ENCODE measurements at regions not wholly inside any gene's neighbourhood (a gene's known extent, or its start where the extent isn't known, plus 50 kb on each side); places are given as distances from the start of the nearest gene placed in this dataset.

DNA sequence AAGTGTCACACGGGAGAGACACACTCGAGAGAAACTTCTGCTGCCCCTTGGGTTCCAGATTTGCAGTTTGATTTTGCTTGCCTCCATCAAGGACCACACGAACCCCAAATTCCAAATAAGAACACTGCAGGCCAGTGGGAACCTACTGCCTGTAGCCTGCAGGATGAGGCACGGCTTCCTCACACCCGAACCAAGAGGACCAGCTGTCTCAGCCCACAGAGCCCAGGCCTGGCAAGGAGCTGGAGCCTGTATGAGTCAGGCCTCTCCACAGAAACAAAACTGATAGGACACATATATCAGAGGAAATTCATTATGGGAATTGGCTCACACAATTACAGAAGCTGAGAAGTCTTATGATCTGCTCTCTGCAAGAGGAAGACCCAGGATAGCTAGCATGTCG, 188.1 kb upstream of the NSMCE3 start:
- TF ChIP-seq FOS (IDR thresholded peaks at IDR 0.05; ENCODE audit: borderline replicate concordance, insufficient read depth, low read length) = no peak
- TF ChIP-seq MYC (IDR thresholded peaks at IDR 0.05; ENCODE audit: low read depth, low read length) = no peak
- TF ChIP-seq, protein P1, sequence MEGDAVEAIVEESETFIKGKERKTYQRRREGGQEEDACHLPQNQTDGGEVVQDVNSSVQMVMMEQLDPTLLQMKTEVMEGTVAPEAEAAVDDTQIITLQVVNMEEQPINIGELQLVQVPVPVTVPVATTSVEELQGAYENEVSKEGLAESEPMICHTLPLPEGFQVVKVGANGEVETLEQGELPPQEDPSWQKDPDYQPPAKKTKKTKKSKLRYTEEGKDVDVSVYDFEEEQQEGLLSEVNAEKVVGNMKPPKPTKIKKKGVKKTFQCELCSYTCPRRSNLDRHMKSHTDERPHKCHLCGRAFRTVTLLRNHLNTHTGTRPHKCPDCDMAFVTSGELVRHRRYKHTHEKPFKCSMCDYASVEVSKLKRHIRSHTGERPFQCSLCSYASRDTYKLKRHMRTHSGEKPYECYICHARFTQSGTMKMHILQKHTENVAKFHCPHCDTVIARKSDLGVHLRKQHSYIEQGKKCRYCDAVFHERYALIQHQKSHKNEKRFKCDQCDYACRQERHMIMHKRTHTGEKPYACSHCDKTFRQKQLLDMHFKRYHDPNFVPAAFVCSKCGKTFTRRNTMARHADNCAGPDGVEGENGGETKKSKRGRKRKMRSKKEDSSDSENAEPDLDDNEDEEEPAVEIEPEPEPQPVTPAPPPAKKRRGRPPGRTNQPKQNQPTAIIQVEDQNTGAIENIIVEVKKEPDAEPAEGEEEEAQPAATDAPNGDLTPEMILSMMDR (IDR thresholded peaks at IDR 0.05; ENCODE audit: extremely low read depth in 1 of 2, insufficient read depth in 1 of 2, low read depth in 1 of 2, low read length in 2 of 2) = no peak
- dilution Hi-C loops (cut with MboI; ENCODE audit: extremely low pct_ligation_motif_present, low sequenced_read_pairs) (no loop called here), intact Hi-C loops (cut with micrococcal nuclease) (no loop called here)
- H3K36me3 ChIP-seq (ENCODE audit: control insufficient read depth in 2 of 2, extremely low read depth in 1 of 2, insufficient read depth in 2 of 2, low read length in 2 of 2) = no peaks in the 10 kb centered on the region
- H3K9me3 ChIP-seq (replicated peaks; ENCODE audit: control insufficient read depth, insufficient read depth, low read length) = no peaks in the 10 kb centered on the region
- POLR2A ChIA-PET = no interaction called here
- no peak overlapping the region for H3K4me3 ChIP-seq (replicated peaks in 1 of 3; ENCODE audit: insufficient read depth in 1 of 3, low read depth in 1 of 3, low read length in 3 of 3)
- DNase-seq (ENCODE audit: low read depth, low spot score) (no peak), FAIRE-seq (no peak)
- H4K20me1 ChIP-seq (replicated peaks; ENCODE audit: control insufficient read depth, extremely low read depth, insufficient read depth, low read length) = no peaks in the 10 kb centered on the region
- no peak overlapping the region for H3K9ac ChIP-seq (replicated peaks; ENCODE audit: extremely low read depth, insufficient read depth, low read length)
- no peak overlapping the region for H3K4me2 ChIP-seq (ENCODE audit: insufficient read depth, low read length)
- peaks cover 13% of the 10 kb centered on the region for H3K4me1 ChIP-seq (ENCODE audit: control insufficient read depth, extremely low read depth, insufficient read depth, low read length)
- no peaks in the 10 kb centered on the region for H3K79me2 ChIP-seq (ENCODE audit: control insufficient read depth, insufficient read depth, low read length)
- no peak overlapping the region for H3K27ac ChIP-seq (ENCODE audit: insufficient read depth, low read depth, low read length)
- H2AFZ ChIP-seq (ENCODE audit: low read depth, low read length) = no peak overlapping the region
- H3K9me1 ChIP-seq (replicated peaks; ENCODE audit: control insufficient read depth, extremely low read depth, insufficient read depth, low read length) = no peaks in the 10 kb centered on the region
- no peaks in the 10 kb centered on the region for H3K27me3 ChIP-seq (ENCODE audit: control insufficient read depth in 2 of 2, insufficient read depth in 2 of 2, low read length in 2 of 2)
- BruUV-seq (replicated peaks) = no TSS peak
- CTCF ChIA-PET = no interaction called here

DNA sequence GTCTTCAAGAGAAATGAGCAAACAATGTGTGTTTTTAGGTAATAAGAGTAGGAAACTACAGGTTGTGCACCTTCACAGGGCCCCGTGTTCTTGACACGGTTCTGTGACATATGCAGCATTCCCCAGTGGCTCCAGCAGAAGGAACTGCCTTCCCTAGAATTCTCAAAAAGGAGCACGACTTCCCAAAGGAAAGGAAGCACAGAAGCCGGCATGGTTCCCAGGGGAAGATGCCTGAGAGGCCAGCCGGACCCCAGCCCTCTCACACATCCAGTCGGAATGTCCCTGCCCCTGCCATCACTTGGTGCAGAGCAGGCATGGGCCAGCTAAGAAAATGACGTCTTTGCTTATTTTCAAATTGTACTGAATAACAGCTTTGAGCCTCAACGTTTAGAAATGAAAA, 187.3 kb upstream of the NSMCE3 start:
- intact Hi-C loops (cut with micrococcal nuclease) = no loop called here
- no TSS peak for BruUV-seq (replicated peaks)

More for the DNA sequence above, 187.3 kb upstream of the NSMCE3 start:
- Histone ChIP-seq H3K27ac (ENCODE audit: insufficient read depth, low read depth, low read length) (no peak overlapping the region), H3K9me3 (replicated peaks; ENCODE audit: control insufficient read depth, insufficient read depth, low read length) (no peaks in the 10 kb centered on the region), H4K20me1 (replicated peaks; ENCODE audit: control insufficient read depth, extremely low read depth, insufficient read depth, low read length) (no peaks in the 10 kb centered on the region), H2AFZ (ENCODE audit: low read depth, low read length) (no peak overlapping the region), H3K4me3 (replicated peaks in 1 of 3; ENCODE audit: insufficient read depth in 1 of 3, low read depth in 1 of 3, low read length in 3 of 3) (no peak overlapping the region), H3K4me2 (ENCODE audit: insufficient read depth, low read length) (no peak overlapping the region), H3K36me3 (ENCODE audit: control insufficient read depth in 2 of 2, extremely low read depth in 1 of 2, insufficient read depth in 2 of 2, low read length in 2 of 2) (no peaks in the 10 kb centered on the region), H3K27me3 (ENCODE audit: control insufficient read depth in 2 of 2, insufficient read depth in 2 of 2, low read length in 2 of 2) (no peaks in the 10 kb centered on the region), H3K79me2 (ENCODE audit: control insufficient read depth, insufficient read depth, low read length) (no peaks in the 10 kb centered on the region), H3K9ac (replicated peaks; ENCODE audit: extremely low read depth, insufficient read depth, low read length) (no peak overlapping the region), H3K9me1 (replicated peaks; ENCODE audit: control insufficient read depth, extremely low read depth, insufficient read depth, low read length) (no peaks in the 10 kb centered on the region), H3K4me1 (ENCODE audit: control insufficient read depth, extremely low read depth, insufficient read depth, low read length) (peaks cover 17% of the 10 kb centered on the region)
- dilution Hi-C loops (cut with MboI; ENCODE audit: extremely low pct_ligation_motif_present, low sequenced_read_pairs) = no loop called here
- no peak for FAIRE-seq
- TF ChIP-seq, protein P1 (IDR thresholded peaks at IDR 0.05; ENCODE audit: extremely low read depth in 1 of 2, insufficient read depth in 1 of 2, low read depth in 1 of 2, low read length in 2 of 2) = no peak
- TF ChIP-seq FOS (IDR thresholded peaks at IDR 0.05; ENCODE audit: borderline replicate concordance, insufficient read depth, low read length) = no peak
- TF ChIP-seq POLR2AphosphoS5 (IDR thresholded peaks at IDR 0.05; ENCODE audit: insufficient read depth, low read depth, low read length) = no peak
- no peak for TF ChIP-seq POLR2A (IDR thresholded peaks at IDR 0.05; ENCODE audit: low read depth, low read length)
- no peak for TF ChIP-seq JUN (IDR thresholded peaks at IDR 0.05; ENCODE audit: borderline replicate concordance, insufficient read depth, insufficient read length, low read depth)
- no peak for TF ChIP-seq MYC (IDR thresholded peaks at IDR 0.05; ENCODE audit: low read depth, low read length)
- no peak for TF ChIP-seq GATA2 (IDR thresholded peaks at IDR 0.05; ENCODE audit: insufficient read depth, insufficient read length, low read depth, low read length)
- TF ChIP-seq EZH2 (IDR thresholded peaks at IDR 0.05; ENCODE audit: borderline replicate concordance, low read depth, low read length, severe bottlenecking) = no peak
- TF ChIP-seq, protein P2, sequence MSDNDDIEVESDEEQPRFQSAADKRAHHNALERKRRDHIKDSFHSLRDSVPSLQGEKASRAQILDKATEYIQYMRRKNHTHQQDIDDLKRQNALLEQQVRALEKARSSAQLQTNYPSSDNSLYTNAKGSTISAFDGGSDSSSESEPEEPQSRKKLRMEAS (IDR thresholded peaks at IDR 0.05; ENCODE audit: insufficient read depth, insufficient read length) = no peak
- CTCF ChIA-PET = no interaction called here
- DNase-seq (ENCODE audit: low read depth, low spot score) = no peak
- POLR2A ChIA-PET = no interaction called here
